H1 (cell line): ENCODE measurements at regions not wholly inside any gene's neighbourhood (a gene's known extent, or its start where the extent isn't known, plus 50 kb on each side); places are given as distances from the start of the nearest gene placed in this dataset.

Source experiments
- CTCF ChIA-PET: fragments of 300-600 bp; sonication (Branson Sonifier 250); formaldehyde crosslinking; loops from one replicate; lab custom pipeline; 2021; ENCODE audit not compliant: partially characterized antibody; lab: Charles Lee
- POLR2A ChIA-PET: fragments of 300-600 bp; sonication (Branson Sonifier 250); formaldehyde crosslinking; loops from one replicate; lab custom pipeline; 2021; ENCODE audit warnings: inconsistent platforms; ENCODE audit not compliant: partially characterized antibody; lab: Charles Lee
- DNase-seq, 2 experiments: peaks; one replicate each; pipeline versions ENCODE4 v3.0.0 to v3.0.0-alpha.2; 2010 to 2022; ENCODE audit warnings: low spot score in 2 of 2, low read depth in 1 of 2, mixed read lengths in 1 of 2
- FAIRE-seq: peaks from 2 replicates; lab custom pipeline; 2011; peaks lifted over from hg19 to GRCh38; lab: Jason Lieb, UNC
- H2AFZ ChIP-seq: 2 replicates; pipeline ENCODE4 v1.8.1; 2012; ENCODE audit warnings: low read length, inconsistent platforms
- H2AK5ac ChIP-seq: 2 replicates; pipeline ENCODE4 v1.6.1; 2013; ENCODE audit warnings: low read depth, low read length
- H2BK120ac ChIP-seq: replicated peaks from 2 replicates; pipeline ENCODE3; 2013; ENCODE audit warnings: low read depth, low read length, inconsistent platforms
- H2BK12ac ChIP-seq: 2 replicates; pipeline ENCODE4 v1.6.1; 2013; ENCODE audit warnings: low read depth, low read length
- H2BK15ac ChIP-seq: 2 replicates; pipeline ENCODE4 v1.6.1; 2013; ENCODE audit warnings: low read length
- H2BK20ac ChIP-seq: 2 replicates; pipeline ENCODE4 v1.6.1; 2013; ENCODE audit warnings: low read length
- H2BK5ac ChIP-seq: 2 replicates; pipeline ENCODE4 v1.6.1; 2013; ENCODE audit warnings: low read depth, low read length
- H3K14ac ChIP-seq: 2 replicates; pipeline ENCODE4 v1.6.1; 2013; ENCODE audit warnings: inconsistent platforms; ENCODE audit not compliant: insufficient read length
- H3K18ac ChIP-seq: 2 replicates; pipeline ENCODE4 v1.6.1; 2013; ENCODE audit warnings: low read length; ENCODE audit errors: extremely low read depth
- H3K23ac ChIP-seq: 2 replicates; pipeline ENCODE4 v1.6.1; 2013; ENCODE audit warnings: inconsistent platforms; ENCODE audit not compliant: insufficient read length
- H3K23me2 ChIP-seq: 2 replicates; pipeline ENCODE4 v1.6.1; 2013; ENCODE audit warnings: low read depth, low read length
- H3K27ac ChIP-seq: 2 replicates; pipeline ENCODE4 v1.6.1; 2011; ENCODE audit warnings: low read depth, low read length, inconsistent platforms
- H3K27me3 ChIP-seq, 4 experiments: replicated peaks in 1 of 4; 1 replicate in 1 of 4; 2 replicates in 3 of 4; pipeline versions ENCODE4 v1.6.1 to v1.8.1; 2011 to 2013; ENCODE audit warnings: low read length in 3 of 4, mild to moderate bottlenecking in 3 of 4, inconsistent platforms in 2 of 4, mixed read lengths in 2 of 4, moderate library complexity in 1 of 4; ENCODE audit not compliant: control insufficient read depth in 3 of 4, insufficient read depth in 3 of 4; ENCODE audit errors: extremely low read depth in 1 of 4
- H3K36me3 ChIP-seq, 4 experiments: 2 replicates each; pipeline versions ENCODE4 v1.6.1 to v1.8.1; 2011 to 2013; ENCODE audit warnings: mild to moderate bottlenecking in 4 of 4, low read length in 3 of 4, moderate library complexity in 2 of 4, control low read depth in 1 of 4, inconsistent platforms in 1 of 4; ENCODE audit not compliant: insufficient read depth in 4 of 4, control insufficient read depth in 2 of 4
- H3K4ac ChIP-seq: replicated peaks from 2 replicates; pipeline ENCODE3; 2013; ENCODE audit warnings: low read length, low read depth, mixed read lengths, inconsistent platforms; ENCODE audit not compliant: insufficient read length
- H3K4me1 ChIP-seq, 4 experiments: replicated peaks in 1 of 4; 1 replicate in 1 of 4; 2 replicates in 3 of 4; pipeline versions ENCODE4 v1.6.1 to v1.8.1; 2011 to 2013; ENCODE audit warnings: low read length in 3 of 4, inconsistent platforms in 2 of 4, mixed read lengths in 1 of 4; ENCODE audit not compliant: insufficient read depth in 4 of 4, control insufficient read depth in 3 of 4
- H3K4me2 ChIP-seq, 2 experiments: 2 replicates each; pipeline versions ENCODE4 v1.6.1 to v1.8.1; 2011 to 2013; ENCODE audit warnings: low read depth in 2 of 2, low read length in 2 of 2, control low read depth in 1 of 2, inconsistent platforms in 1 of 2, mild to moderate bottlenecking in 1 of 2; ENCODE audit not compliant: insufficient read depth in 1 of 2
- H3K4me3 ChIP-seq, 4 experiments: fragments of 200-600, 300-600 bp in 1 of 4; sonication (generic), shearing (Covaris generic), sonication (Bioruptor Twin) in 1 of 4; 2 replicates each; pipeline versions ENCODE4 v1.5.1 to v1.8.1; 2011 to 2016; ENCODE audit warnings: low read length in 4 of 4, low read depth in 3 of 4, control low read depth in 2 of 4, inconsistent platforms in 2 of 4, mild to moderate bottlenecking in 2 of 4, mixed read lengths in 1 of 4, moderate library complexity in 1 of 4; ENCODE audit not compliant: insufficient read depth in 2 of 4; ENCODE audit errors: extremely low read depth in 1 of 4
- H3K56ac ChIP-seq: replicated peaks from 2 replicates; pipeline ENCODE3; 2013; ENCODE audit warnings: low read depth, mild to moderate bottlenecking, mixed read lengths, low read length, inconsistent platforms; ENCODE audit not compliant: insufficient read length
- H3K79me1 ChIP-seq: 2 replicates; pipeline ENCODE4 v1.6.1; 2013; ENCODE audit warnings: low read depth, low read length, control low read depth
- H3K79me2 ChIP-seq, 2 experiments: 2 replicates each; pipeline versions ENCODE4 v1.6.1 to v1.8.1; 2012 to 2013; ENCODE audit warnings: low read length in 2 of 2, mild to moderate bottlenecking in 2 of 2, inconsistent platforms in 1 of 2; ENCODE audit not compliant: insufficient read depth in 2 of 2, control insufficient read depth in 1 of 2
- H3K9ac ChIP-seq, 4 experiments: replicated peaks in 1 of 4; 1 replicate in 1 of 4; 2 replicates in 3 of 4; pipeline versions ENCODE4 v1.6.1 to v1.8.1; 2011 to 2013; ENCODE audit warnings: low read depth in 3 of 4, low read length in 3 of 4, control low read depth in 2 of 4, mild to moderate bottlenecking in 2 of 4, moderate library complexity in 2 of 4, inconsistent platforms in 1 of 4; ENCODE audit errors: extremely low read depth in 1 of 4
- H3K9me3 ChIP-seq, 2 experiments: 2 replicates each; pipeline versions ENCODE4 v1.6.1 to v1.8.1; 2012 to 2013; ENCODE audit warnings: mild to moderate bottlenecking in 2 of 2, moderate library complexity in 2 of 2, control low read depth in 1 of 2, inconsistent platforms in 1 of 2, low read depth in 1 of 2, low read length in 1 of 2, mixed read lengths in 1 of 2; ENCODE audit not compliant: insufficient read depth in 2 of 2
- H4K20me1 ChIP-seq, 2 experiments: replicated peaks in 1 of 2; 2 replicates each; pipeline versions ENCODE3 to v1.8.1; 2011 to 2013; ENCODE audit warnings: inconsistent platforms in 2 of 2, low read length in 2 of 2, mild to moderate bottlenecking in 1 of 2; ENCODE audit not compliant: insufficient read depth in 2 of 2, control insufficient read depth in 1 of 2
- H4K5ac ChIP-seq: 2 replicates; pipeline ENCODE4 v1.6.1; 2013; ENCODE audit warnings: low read length, low read depth, mixed read lengths, inconsistent platforms; ENCODE audit not compliant: insufficient read length
- H4K8ac ChIP-seq: 2 replicates; pipeline ENCODE4 v1.8.0; 2013; ENCODE audit warnings: mild to moderate bottlenecking, moderate library complexity, low read length, inconsistent platforms; ENCODE audit not compliant: insufficient read depth; ENCODE audit errors: extremely low read depth
- H4K91ac ChIP-seq: replicated peaks from 2 replicates; pipeline ENCODE3; 2013; ENCODE audit warnings: low read length, mixed read lengths, inconsistent platforms; ENCODE audit not compliant: insufficient read length
- ASH2L ChIP-seq: fragments of 200-600, 300-600 bp; sonication (generic); IDR thresholded peaks from one replicate; pipeline ENCODE4 v1.7.1; 2017; ENCODE audit warnings: low read length
- BACH1 ChIP-seq: IDR thresholded peaks from 2 replicates; pipeline ENCODE4 v1.6.1; 2012; ENCODE audit warnings: low read length, improper control_type of control experiment
- EZH2 ChIP-seq: fragments of 200-600 bp; sonication (generic); IDR thresholded peaks from 2 replicates; pipeline ENCODE4 v1.7.1; 2012; ENCODE audit warnings: low read depth, mild to moderate bottlenecking, moderate library complexity, low read length, inconsistent platforms; ENCODE audit not compliant: severe bottlenecking
- HDAC2 ChIP-seq, 2 experiments: fragments of 300-600 bp in 1 of 2; sonication (generic) in 1 of 2; IDR thresholded peaks; 2 replicates each; pipeline ENCODE4 v1.6.1; 2011 to 2012; ENCODE audit warnings: low read depth in 2 of 2, low read length in 2 of 2, mild to moderate bottlenecking in 2 of 2, moderate library complexity in 2 of 2, borderline replicate concordance in 1 of 2, inconsistent platforms in 1 of 2
- KDM4A ChIP-seq: IDR thresholded peaks from one replicate; pipeline ENCODE4 v1.7.1; 2012; ENCODE audit warnings: low read depth, mild to moderate bottlenecking, moderate library complexity, low read length, inconsistent platforms; ENCODE audit not compliant: severe bottlenecking
- NANOG ChIP-seq: IDR thresholded peaks from 2 replicates; pipeline ENCODE4 v1.6.1; 2011; ENCODE audit warnings: low read length, low read depth, mild to moderate bottlenecking, inconsistent platforms; ENCODE audit not compliant: insufficient read depth, poor library complexity, severe bottlenecking
- SIX5 ChIP-seq: IDR thresholded peaks from 2 replicates; pipeline ENCODE4 v1.6.1; 2011; ENCODE audit warnings: mild to moderate bottlenecking, low read depth, low read length
- SP1 ChIP-seq: IDR thresholded peaks from 2 replicates; pipeline ENCODE4 v1.6.1; 2011; ENCODE audit warnings: low read depth, low read length
- SP4 ChIP-seq: IDR thresholded peaks from 2 replicates; pipeline ENCODE4 v1.6.1; 2012; ENCODE audit warnings: low read length, inconsistent platforms
- WGBS, 2 experiments: shearing (Covaris generic) in 1 of 2; methylation state at CpG; one replicate each; pipeline versions ENCODE4 v1.1.6 to v1.1.7; 2013 to 2015; ENCODE audit warnings: low lambda C conversion rate in 2 of 2, mixed read lengths in 2 of 2, inconsistent platforms in 1 of 2, low coverage in 1 of 2, missing lambda C conversion rate in 1 of 2; ENCODE audit not compliant: insufficient replicate concordance in 2 of 2, insufficient coverage in 1 of 2, insufficient read length in 1 of 2; ENCODE audit errors: extremely low coverage in 1 of 2, missing lambda C conversion rate in 1 of 2; 5-methylcytosine and 5-hydroxymethylcytosine counted together
- TF ChIP-seq, protein P1 (sequence below): IDR thresholded peaks from 2 replicates; pipeline ENCODE4 v1.6.1; 2012; ENCODE audit warnings: inconsistent platforms

DNA sequence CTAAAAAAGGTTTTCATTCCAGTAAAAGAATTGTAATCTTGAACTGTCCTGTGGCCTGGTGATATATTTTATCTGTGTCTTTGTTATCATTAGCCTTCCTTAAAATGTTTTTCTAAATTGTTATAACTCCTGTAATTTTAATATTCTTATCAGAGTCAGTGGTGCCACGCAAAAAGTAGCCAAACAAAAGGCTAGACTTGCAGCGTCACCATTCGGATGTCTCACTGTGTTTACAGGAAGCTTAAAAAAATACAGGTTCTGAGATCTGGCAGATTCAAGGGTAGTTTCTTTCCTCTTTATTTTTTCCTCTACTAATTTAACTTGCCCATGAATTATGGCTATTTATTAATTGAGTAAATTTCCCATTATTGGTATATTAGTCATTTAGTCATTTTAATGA lies 362.3 kb downstream of the MAT2B start:
- ChIA-PET POLR2A (no interaction called here), CTCF (no interaction called here)
- Histone ChIP-seq H4K8ac (no peak overlapping the region), H3K79me2 (no peaks in the 10 kb centered on the region), H3K4me1 (no peaks in the 10 kb centered on the region), H3K23ac (no peak overlapping the region), H2BK15ac (no peak overlapping the region), H3K27ac (no peak overlapping the region), H3K56ac (no peak overlapping the region), H3K27me3 (no peaks in the 10 kb centered on the region), H3K4ac (no peak overlapping the region), H3K36me3 (no peaks in the 10 kb centered on the region; a peak in 1 of 8 replicates), H3K18ac (no peak overlapping the region), H2BK20ac (no peak overlapping the region), H3K79me1 (no peaks in the 10 kb centered on the region), H3K14ac (no peak overlapping the region), H2BK120ac (no peak overlapping the region), H2BK5ac (no peak overlapping the region), H4K91ac (no peak overlapping the region), H4K20me1 (no peaks in the 10 kb centered on the region), H3K4me2 (no peak overlapping the region), H3K9ac (no peak overlapping the region), H4K5ac (no peak overlapping the region), H2AK5ac (no peak overlapping the region), H3K4me3 (no peak overlapping the region), H2BK12ac (no peak overlapping the region), H3K23me2 (no peaks in the 10 kb centered on the region), H2AFZ (no peak overlapping the region), H3K9me3 (no peaks in the 10 kb centered on the region)
- no peak for FAIRE-seq
- 93% methylated on average over 3 of the region's 3 CpGs; no CpG with 5 or more reads in 1 of the 2 experiments for WGBS, 2 experiments
- TF ChIP-seq BACH1 = no peak
- TF ChIP-seq HDAC2 (IDR thresholded peaks at IDR 0.05; ENCODE audit: borderline replicate concordance in 1 of 2, low read depth in 2 of 2, low read length in 2 of 2) = no peak
- TF ChIP-seq SP4 = no peak
- no peak for TF ChIP-seq SIX5
- no peak for TF ChIP-seq NANOG
- no peak for TF ChIP-seq EZH2
- no peak for TF ChIP-seq KDM4A
- TF ChIP-seq, protein P1, sequence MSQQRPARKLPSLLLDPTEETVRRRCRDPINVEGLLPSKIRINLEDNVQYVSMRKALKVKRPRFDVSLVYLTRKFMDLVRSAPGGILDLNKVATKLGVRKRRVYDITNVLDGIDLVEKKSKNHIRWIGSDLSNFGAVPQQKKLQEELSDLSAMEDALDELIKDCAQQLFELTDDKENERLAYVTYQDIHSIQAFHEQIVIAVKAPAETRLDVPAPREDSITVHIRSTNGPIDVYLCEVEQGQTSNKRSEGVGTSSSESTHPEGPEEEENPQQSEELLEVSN = no peak
- TF ChIP-seq ASH2L = no peak
- no peak for TF ChIP-seq SP1
- DNase-seq = no peak
